Activated B cell treated with CpG ODN at 0.5 μM for 24 hours (primary cell): ENCODE measurements at regions not wholly inside any gene's neighbourhood (a gene's known extent, or its start where the extent isn't known, plus 50 kb on each side); places are given as distances from the start of the nearest gene placed in this dataset.

Source experiments
- ATAC-seq: fragments of 200-7000 bp; cut with Tn5 transposase; one replicate; pipeline ENCODE4 v1.10.0; 2021; ENCODE audit warnings: low read depth, mild to moderate bottlenecking, moderate library complexity
- CTCF ChIA-PET: fragments of 350-600 bp; sonication (Branson Sonifier 250); formaldehyde crosslinking; loops from one replicate; lab custom pipeline; 2021; ENCODE audit warnings: antibody characterized with exemption; lab: Charles Lee
- POLR2A ChIA-PET: fragments of 350-600 bp; sonication (Branson Sonifier 250); formaldehyde crosslinking; loops from one replicate; lab custom pipeline; 2021; ENCODE audit warnings: antibody characterized with exemption; lab: Charles Lee
- DNase-seq: peaks from one replicate; pipeline ENCODE4 v3.0.0; 2022
- H3K27ac Mint-ChIP-seq: one replicate; pipeline ENCODE4 v1.8.0; 2020; ENCODE audit warnings: mixed read lengths
- H3K27me3 Mint-ChIP-seq: one replicate; pipeline ENCODE4 v1.8.0; 2021; ENCODE audit warnings: mixed read lengths
- H3K36me3 Mint-ChIP-seq: one replicate; pipeline ENCODE4 v1.8.0; 2021; ENCODE audit warnings: low read depth, mixed read lengths
- H3K4me1 Mint-ChIP-seq: one replicate; pipeline ENCODE4 v1.8.0; 2021; ENCODE audit warnings: mixed read lengths
- H3K4me3 Mint-ChIP-seq: one replicate; pipeline ENCODE4 v1.8.0; 2020; ENCODE audit warnings: mild to moderate bottlenecking, mixed read lengths
- H3K9me3 Mint-ChIP-seq: one replicate; pipeline ENCODE4 v1.8.0; 2020; ENCODE audit warnings: mixed read lengths
- CTCF ChIP-seq: fragments of 200-600 bp; IDR thresholded peaks from one replicate; pipeline ENCODE4 v1.8.0; 2022; ENCODE audit warnings: antibody characterized with exemption, mild to moderate bottlenecking
- intact Hi-C: fragments of 100-400 bp; cut with micrococcal nuclease; formaldehyde crosslinking; loops from one replicate; pipeline ENCODE4 v1.15.1; 2024

- Mint-ChIP-seq H3K36me3 (no peaks in the 10 kb centered on the region), H3K27me3 (no peaks in the 10 kb centered on the region), H3K4me3 (no peak overlapping the region), H3K9me3 (no peaks in the 10 kb centered on the region), H3K27ac (no peak overlapping the region), H3K4me1 (no peaks in the 10 kb centered on the region)
- no peak for TF ChIP-seq CTCF
- no peak for DNase-seq
- CTCF ChIA-PET = no interaction called here
- POLR2A ChIA-PET = no interaction called here
- ATAC-seq = no peak
- intact Hi-C loops = no loop called here
These were observed 127.2 kb upstream of the PABPC4L start for GRCh38 chr4:134328741-134329140.

GRCh38 chr4:134327274-134328122, 125.9 kb upstream of the PABPC4L start:
- no peaks in the 10 kb centered on the region for H3K27me3 Mint-ChIP-seq
- no peaks in the 10 kb centered on the region for H3K36me3 Mint-ChIP-seq
- POLR2A ChIA-PET = no interaction called here
- TF ChIP-seq CTCF = no peak
- ATAC-seq (no peak), DNase-seq (no peak)
- no peaks in the 10 kb centered on the region for H3K9me3 Mint-ChIP-seq
- intact Hi-C loops = no loop called here
- no peak overlapping the region for H3K4me3 Mint-ChIP-seq
- CTCF ChIA-PET = no interaction called here
- no peaks in the 10 kb centered on the region for H3K4me1 Mint-ChIP-seq
- no peak overlapping the region for H3K27ac Mint-ChIP-seq

GRCh38 chr4:134326866-134327265, 125.3 kb upstream of the PABPC4L start:
- Mint-ChIP-seq H3K4me1 (no peaks in the 10 kb centered on the region), H3K4me3 (no peak overlapping the region), H3K9me3 (no peaks in the 10 kb centered on the region), H3K36me3 (no peaks in the 10 kb centered on the region), H3K27me3 (no peaks in the 10 kb centered on the region), H3K27ac (no peak overlapping the region)
- DNase-seq (no peak), ATAC-seq (no peak)
- CTCF ChIA-PET = no interaction called here
- no peak for TF ChIP-seq CTCF
- intact Hi-C loops = no loop called here
- POLR2A ChIA-PET = no interaction called here

- ChIA-PET CTCF (no interaction called here), POLR2A (no interaction called here)
- Mint-ChIP-seq H3K4me1 (no peaks in the 10 kb centered on the region), H3K27ac (no peak overlapping the region), H3K9me3 (peaks cover 2% of the 10 kb centered on the region), H3K27me3 (no peaks in the 10 kb centered on the region), H3K4me3 (no peak overlapping the region), H3K36me3 (no peaks in the 10 kb centered on the region)
- no peak for TF ChIP-seq CTCF
- DNase-seq = no peak
- no peak for ATAC-seq
- intact Hi-C loops = no loop called here
These were observed 122.6 kb upstream of the PABPC4L start for GRCh38 chr4:134324179-134324578.

GRCh38 chr4:134320048-134320447, 118.5 kb upstream of the PABPC4L start:
- CTCF ChIA-PET = no interaction called here
- no peak for TF ChIP-seq CTCF
- DNase-seq = no peak
- POLR2A ChIA-PET = no interaction called here
- Mint-ChIP-seq H3K36me3 (no peaks in the 10 kb centered on the region), H3K27me3 (no peaks in the 10 kb centered on the region), H3K9me3 (peaks cover 8% of the 10 kb centered on the region), H3K27ac (no peak overlapping the region), H3K4me1 (no peaks in the 10 kb centered on the region), H3K4me3 (no peak overlapping the region)
- ATAC-seq = no peak
- intact Hi-C loops = no loop called here
